Activated CD8-positive, alpha-beta T cell treated with anti-CD3 and anti-CD28 coated beads for 36 hours (primary cell): ENCODE measurements at regions not wholly inside any gene's neighbourhood (a gene's known extent, or its start where the extent isn't known, plus 50 kb on each side); places are given as distances from the start of the nearest gene placed in this dataset.

Experiments
- ATAC-seq: fragments of 200-7000 bp; cut with Tn5 transposase; one replicate; pipeline ENCODE4 v1.10.0; 2021; ENCODE audit warnings: mild to moderate bottlenecking, moderate library complexity
- CTCF ChIA-PET: fragments of 350-600 bp; sonication (Branson Sonifier 250); formaldehyde crosslinking; loops from one replicate; lab custom pipeline; 2021; ENCODE audit warnings: antibody characterized with exemption; lab: Charles Lee
- POLR2A ChIA-PET: fragments of 350-600 bp; sonication (Branson Sonifier 250); formaldehyde crosslinking; loops from one replicate; lab custom pipeline; 2021; ENCODE audit warnings: antibody characterized with exemption; lab: Charles Lee
- DNase-seq: peaks from one replicate; pipeline ENCODE4 v3.0.0-alpha.2; 2020
- H3K27ac Mint-ChIP-seq: one replicate; pipeline ENCODE4 v1.8.0; 2021; ENCODE audit warnings: mild to moderate bottlenecking, mixed read lengths
- H3K27me3 Mint-ChIP-seq: one replicate; pipeline ENCODE4 v1.8.0; 2021; ENCODE audit warnings: mixed read lengths
- H3K36me3 Mint-ChIP-seq: one replicate; pipeline ENCODE4 v1.8.0; 2021; ENCODE audit warnings: low read depth, mixed read lengths
- H3K4me1 Mint-ChIP-seq: one replicate; pipeline ENCODE4 v1.8.0; 2021; ENCODE audit warnings: low read depth, mixed read lengths
- H3K4me3 Mint-ChIP-seq: one replicate; pipeline ENCODE4 v1.8.0; 2021; ENCODE audit warnings: mild to moderate bottlenecking, moderate library complexity, mixed read lengths
- H3K9me3 Mint-ChIP-seq: one replicate; pipeline ENCODE4 v1.8.0; 2021; ENCODE audit warnings: mixed read lengths
- intact Hi-C: fragments of 100-400 bp; cut with micrococcal nuclease; formaldehyde crosslinking; loops from one replicate; pipeline ENCODE4 v1.10.0; 2022
- TF ChIP-seq, protein P1 (sequence below): fragments of 200-600 bp; IDR thresholded peaks from one replicate; pipeline ENCODE4 v1.8.0; 2022; ENCODE audit warnings: antibody characterized with exemption, mild to moderate bottlenecking

DNA sequence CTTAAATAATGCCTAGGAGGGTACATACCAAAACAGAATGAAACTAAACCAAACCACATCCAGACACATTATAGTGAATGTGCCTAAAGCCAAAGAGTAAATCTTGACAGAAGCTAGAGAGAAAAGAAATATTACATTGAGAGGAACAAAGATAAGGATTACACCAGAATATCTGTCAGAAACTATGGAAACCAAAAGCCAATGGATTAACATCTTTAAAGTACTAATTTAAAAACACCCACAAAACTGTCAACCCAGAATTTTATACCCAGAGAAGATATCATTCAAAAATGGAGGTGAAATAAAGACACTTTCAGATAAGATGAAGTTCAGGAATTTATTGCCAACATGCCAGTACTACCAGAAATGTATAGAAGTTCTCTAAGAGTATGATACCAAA lies 198.5 kb upstream of the ZEB2 start:
- DNase-seq: no peak
- H3K27ac Mint-ChIP-seq: no peak overlapping the region
- no peaks in the 10 kb centered on the region for H3K27me3 Mint-ChIP-seq
- peaks cover 16% of the 10 kb centered on the region for H3K9me3 Mint-ChIP-seq
- POLR2A ChIA-PET: no interaction called here
- intact Hi-C loops: no loop called here
- ATAC-seq: no peak
- H3K4me3 Mint-ChIP-seq: no peak overlapping the region
- CTCF ChIA-PET: no interaction called here
- TF ChIP-seq, protein P1, sequence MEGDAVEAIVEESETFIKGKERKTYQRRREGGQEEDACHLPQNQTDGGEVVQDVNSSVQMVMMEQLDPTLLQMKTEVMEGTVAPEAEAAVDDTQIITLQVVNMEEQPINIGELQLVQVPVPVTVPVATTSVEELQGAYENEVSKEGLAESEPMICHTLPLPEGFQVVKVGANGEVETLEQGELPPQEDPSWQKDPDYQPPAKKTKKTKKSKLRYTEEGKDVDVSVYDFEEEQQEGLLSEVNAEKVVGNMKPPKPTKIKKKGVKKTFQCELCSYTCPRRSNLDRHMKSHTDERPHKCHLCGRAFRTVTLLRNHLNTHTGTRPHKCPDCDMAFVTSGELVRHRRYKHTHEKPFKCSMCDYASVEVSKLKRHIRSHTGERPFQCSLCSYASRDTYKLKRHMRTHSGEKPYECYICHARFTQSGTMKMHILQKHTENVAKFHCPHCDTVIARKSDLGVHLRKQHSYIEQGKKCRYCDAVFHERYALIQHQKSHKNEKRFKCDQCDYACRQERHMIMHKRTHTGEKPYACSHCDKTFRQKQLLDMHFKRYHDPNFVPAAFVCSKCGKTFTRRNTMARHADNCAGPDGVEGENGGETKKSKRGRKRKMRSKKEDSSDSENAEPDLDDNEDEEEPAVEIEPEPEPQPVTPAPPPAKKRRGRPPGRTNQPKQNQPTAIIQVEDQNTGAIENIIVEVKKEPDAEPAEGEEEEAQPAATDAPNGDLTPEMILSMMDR: no peak
- H3K4me1 Mint-ChIP-seq: no peaks in the 10 kb centered on the region
- H3K36me3 Mint-ChIP-seq: no peaks in the 10 kb centered on the region

DNA sequence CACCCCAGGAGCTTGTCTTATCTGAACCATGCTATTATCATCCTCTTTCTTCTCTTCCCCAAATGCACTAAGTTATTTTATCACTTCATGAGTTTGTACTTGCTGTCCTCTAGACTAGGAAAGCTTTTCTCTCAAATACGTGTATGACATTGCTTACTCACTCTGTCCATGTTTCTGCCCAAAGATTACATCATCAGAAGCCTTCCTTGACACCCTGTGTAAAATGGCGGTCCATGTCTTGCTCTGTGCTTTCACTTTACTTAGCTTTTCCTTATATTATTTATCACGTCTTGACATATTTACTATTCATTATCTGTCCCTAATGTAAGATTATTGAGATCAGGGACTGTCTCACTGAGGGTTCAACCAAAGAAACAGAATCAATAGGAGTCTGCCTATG lies 196.1 kb upstream of the ZEB2 start:
- CTCF ChIA-PET: no interaction called here
- no peak for DNase-seq
- no peaks in the 10 kb centered on the region for H3K4me1 Mint-ChIP-seq
- intact Hi-C loops: no loop called here
- TF ChIP-seq, protein P1: no peak
- no peaks in the 10 kb centered on the region for H3K27me3 Mint-ChIP-seq
- POLR2A ChIA-PET: no interaction called here
- H3K36me3 Mint-ChIP-seq: no peaks in the 10 kb centered on the region
- no peak for ATAC-seq
- no peak overlapping the region for H3K4me3 Mint-ChIP-seq
- peaks cover 16% of the 10 kb centered on the region for H3K9me3 Mint-ChIP-seq
- H3K27ac Mint-ChIP-seq: no peak overlapping the region

DNA sequence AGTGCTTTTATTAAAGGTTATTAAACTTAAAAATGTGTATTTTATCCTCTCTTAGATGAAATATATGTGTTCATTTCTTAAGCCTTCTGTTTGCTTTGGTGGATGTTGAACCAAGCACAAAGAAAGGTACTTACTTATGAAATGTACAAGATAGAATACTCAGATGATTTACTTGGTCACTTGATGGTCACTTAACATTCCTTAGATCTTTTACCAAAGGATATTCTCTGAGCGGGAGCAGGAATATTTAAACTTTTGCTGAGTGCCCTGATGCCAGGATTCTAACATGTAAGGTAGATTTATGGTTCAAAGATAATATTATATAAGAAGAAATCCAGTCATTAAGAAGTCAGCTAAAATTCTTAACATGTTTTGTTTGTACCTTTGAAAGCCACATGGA lies 193.5 kb upstream of the ZEB2 start:
- H3K27ac Mint-ChIP-seq: no peak overlapping the region
- no peaks in the 10 kb centered on the region for H3K27me3 Mint-ChIP-seq
- no peak overlapping the region for H3K4me3 Mint-ChIP-seq
- TF ChIP-seq, protein P1: no peak
- ATAC-seq (no peak), DNase-seq (no peak)
- intact Hi-C loops: no loop called here
- ChIA-PET CTCF (no interaction called here), POLR2A (no interaction called here)
- peaks cover 12% of the 10 kb centered on the region for H3K9me3 Mint-ChIP-seq
- H3K4me1 Mint-ChIP-seq: no peaks in the 10 kb centered on the region
- no peaks in the 10 kb centered on the region for H3K36me3 Mint-ChIP-seq

DNA sequence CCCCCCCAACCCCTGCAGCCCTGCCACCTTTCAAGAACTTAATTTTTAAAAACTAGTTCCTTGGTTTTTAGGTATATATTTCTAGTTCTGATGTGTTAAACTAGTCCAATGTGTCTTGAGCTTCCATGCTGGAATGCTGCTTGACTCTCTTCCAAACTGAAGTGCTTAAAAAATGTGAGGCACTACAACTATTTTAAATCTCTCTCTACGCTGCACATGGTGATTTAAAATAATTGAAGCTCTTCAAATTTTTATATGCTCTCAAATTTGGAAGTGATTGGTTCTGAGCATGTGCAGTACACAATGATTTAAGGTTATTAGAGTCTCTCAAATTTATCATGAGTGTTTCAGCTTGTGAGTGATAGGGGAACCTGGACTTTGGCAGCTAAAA lies 192.6 kb upstream of the ZEB2 start:
- intact Hi-C loops: no loop called here
- CTCF ChIA-PET: no interaction called here
- POLR2A ChIA-PET: no interaction called here
- no peaks in the 10 kb centered on the region for H3K4me1 Mint-ChIP-seq
- ATAC-seq (no peak), DNase-seq (no peak)
- no peak overlapping the region for H3K27ac Mint-ChIP-seq
- H3K4me3 Mint-ChIP-seq: no peak overlapping the region
- H3K36me3 Mint-ChIP-seq: no peaks in the 10 kb centered on the region
- H3K9me3 Mint-ChIP-seq: peaks cover 4% of the 10 kb centered on the region
- TF ChIP-seq, protein P1: no peak
- H3K27me3 Mint-ChIP-seq: no peaks in the 10 kb centered on the region

DNA sequence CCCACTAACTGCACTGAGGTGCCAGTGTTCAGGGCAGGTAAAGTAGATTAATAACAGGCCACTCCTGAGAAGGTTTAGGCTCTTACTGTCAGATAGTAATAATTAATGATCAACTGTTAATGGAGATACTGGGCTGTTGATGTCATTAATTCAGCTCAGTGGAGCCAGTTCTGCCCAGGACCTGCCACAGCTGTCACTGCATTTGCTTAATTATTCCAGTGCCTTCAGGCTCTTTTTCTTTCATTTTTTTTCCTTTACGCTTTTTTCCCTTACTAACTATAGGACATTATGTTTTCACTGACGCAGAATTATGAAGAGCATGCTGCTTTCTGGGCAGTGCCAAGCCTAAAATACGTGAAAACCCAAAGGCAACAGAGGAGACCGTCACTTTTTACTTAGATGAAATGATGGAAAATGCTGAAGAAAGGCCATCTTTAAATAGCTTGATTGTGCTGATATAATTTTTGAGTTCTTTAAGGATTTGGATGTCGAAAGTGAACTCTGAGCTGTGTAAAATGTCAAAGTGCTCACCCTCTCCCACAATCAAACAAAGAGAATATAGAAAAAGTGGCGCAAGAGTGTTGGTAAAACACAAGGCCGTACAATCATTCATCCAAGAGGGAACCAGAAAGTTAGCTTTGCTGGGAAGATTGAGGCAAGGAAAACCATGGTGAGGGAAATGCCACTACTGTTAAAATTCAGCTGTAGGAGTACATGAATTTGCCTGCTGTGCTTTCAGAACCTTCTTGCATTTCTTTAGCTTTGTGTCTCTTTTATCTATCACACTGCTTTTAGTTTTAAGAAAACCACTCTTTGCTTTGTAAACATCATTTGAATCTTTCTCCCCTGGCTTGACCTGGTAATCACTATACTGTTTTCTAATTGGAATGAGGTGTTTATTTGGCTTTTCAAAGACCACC lies 192.0 kb upstream of the ZEB2 start:
- CTCF ChIA-PET: no interaction called here

More for the DNA sequence above, 192.0 kb upstream of the ZEB2 start:
- H3K36me3 Mint-ChIP-seq: no peaks in the 10 kb centered on the region
- H3K4me3 Mint-ChIP-seq: no peak overlapping the region
- intact Hi-C loops: no loop called here
- ATAC-seq (no peak), DNase-seq (no peak)
- no peak overlapping the region for H3K27ac Mint-ChIP-seq
- H3K27me3 Mint-ChIP-seq: no peaks in the 10 kb centered on the region
- H3K9me3 Mint-ChIP-seq: no peaks in the 10 kb centered on the region
- TF ChIP-seq, protein P1: no peak
- POLR2A ChIA-PET: no interaction called here
- no peaks in the 10 kb centered on the region for H3K4me1 Mint-ChIP-seq
